ENCODE measurements at regions not wholly inside any gene's neighbourhood (a gene's known extent, or its start where the extent isn't known, plus 50 kb on each side); places are given as distances from the start of the nearest gene placed in this dataset.

DNA sequence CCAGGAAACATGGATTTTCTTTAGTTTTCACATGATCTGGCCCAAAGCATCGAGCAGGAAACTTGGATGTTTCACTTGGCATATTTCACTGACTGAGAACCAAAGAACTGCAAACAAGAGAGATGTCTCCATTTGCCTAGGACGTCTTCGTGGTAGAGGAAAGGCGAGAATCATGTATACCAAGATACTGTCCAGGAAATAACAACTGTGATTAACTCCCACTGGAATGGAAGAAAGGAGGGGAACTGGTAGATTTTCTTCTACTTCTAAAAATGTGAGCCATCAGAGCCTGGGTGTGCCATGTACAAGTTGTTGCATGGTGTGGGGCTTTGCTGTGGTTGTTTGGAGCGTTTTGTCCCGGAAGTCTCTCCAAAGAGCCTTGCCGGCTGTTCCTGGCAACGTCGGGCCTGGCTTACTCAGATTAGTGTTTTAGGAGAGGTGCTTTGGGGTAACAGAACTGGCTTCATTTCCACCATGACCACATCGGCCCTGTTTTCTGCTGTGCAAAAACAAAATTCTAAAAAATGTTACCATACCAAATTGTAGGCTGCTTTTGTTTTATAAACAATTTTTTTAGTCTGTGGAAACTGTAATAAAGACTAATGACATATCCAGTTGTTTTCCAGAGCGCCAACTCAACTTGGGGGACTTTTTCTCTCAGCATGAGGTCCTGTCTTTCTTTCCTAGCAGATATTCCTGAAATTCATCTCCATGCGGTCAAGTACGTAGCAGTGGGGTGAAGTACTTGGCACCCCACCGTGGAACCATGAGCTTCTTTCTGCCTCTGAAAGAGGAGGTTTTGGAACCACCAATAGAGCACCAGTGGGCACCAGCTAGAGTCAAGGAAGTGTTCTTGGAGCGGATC, 118.3 kb downstream of the TM2D1 start:
- Mint-ChIP-seq H3K27me3 (ENCODE audit: unreplicated experiment) (no peaks in the 10 kb centered on the region), H3K4me1 (ENCODE audit: unreplicated experiment) (no peaks in the 10 kb centered on the region), H3K9me3 (ENCODE audit: unreplicated experiment) (no peaks in the 10 kb centered on the region), H3K36me3 (ENCODE audit: low read depth, unreplicated experiment) (no peaks in the 10 kb centered on the region), H3K27ac (ENCODE audit: unreplicated experiment) (no peak overlapping the region), H3K4me3 (ENCODE audit: unreplicated experiment) (no peak overlapping the region)
- no peak for DNase-seq (ENCODE audit: low spot score)
- TF ChIP-seq, protein P1, sequence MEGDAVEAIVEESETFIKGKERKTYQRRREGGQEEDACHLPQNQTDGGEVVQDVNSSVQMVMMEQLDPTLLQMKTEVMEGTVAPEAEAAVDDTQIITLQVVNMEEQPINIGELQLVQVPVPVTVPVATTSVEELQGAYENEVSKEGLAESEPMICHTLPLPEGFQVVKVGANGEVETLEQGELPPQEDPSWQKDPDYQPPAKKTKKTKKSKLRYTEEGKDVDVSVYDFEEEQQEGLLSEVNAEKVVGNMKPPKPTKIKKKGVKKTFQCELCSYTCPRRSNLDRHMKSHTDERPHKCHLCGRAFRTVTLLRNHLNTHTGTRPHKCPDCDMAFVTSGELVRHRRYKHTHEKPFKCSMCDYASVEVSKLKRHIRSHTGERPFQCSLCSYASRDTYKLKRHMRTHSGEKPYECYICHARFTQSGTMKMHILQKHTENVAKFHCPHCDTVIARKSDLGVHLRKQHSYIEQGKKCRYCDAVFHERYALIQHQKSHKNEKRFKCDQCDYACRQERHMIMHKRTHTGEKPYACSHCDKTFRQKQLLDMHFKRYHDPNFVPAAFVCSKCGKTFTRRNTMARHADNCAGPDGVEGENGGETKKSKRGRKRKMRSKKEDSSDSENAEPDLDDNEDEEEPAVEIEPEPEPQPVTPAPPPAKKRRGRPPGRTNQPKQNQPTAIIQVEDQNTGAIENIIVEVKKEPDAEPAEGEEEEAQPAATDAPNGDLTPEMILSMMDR (IDR thresholded peaks at IDR 0.05; ENCODE audit: unreplicated experiment), result no peak

DNA sequence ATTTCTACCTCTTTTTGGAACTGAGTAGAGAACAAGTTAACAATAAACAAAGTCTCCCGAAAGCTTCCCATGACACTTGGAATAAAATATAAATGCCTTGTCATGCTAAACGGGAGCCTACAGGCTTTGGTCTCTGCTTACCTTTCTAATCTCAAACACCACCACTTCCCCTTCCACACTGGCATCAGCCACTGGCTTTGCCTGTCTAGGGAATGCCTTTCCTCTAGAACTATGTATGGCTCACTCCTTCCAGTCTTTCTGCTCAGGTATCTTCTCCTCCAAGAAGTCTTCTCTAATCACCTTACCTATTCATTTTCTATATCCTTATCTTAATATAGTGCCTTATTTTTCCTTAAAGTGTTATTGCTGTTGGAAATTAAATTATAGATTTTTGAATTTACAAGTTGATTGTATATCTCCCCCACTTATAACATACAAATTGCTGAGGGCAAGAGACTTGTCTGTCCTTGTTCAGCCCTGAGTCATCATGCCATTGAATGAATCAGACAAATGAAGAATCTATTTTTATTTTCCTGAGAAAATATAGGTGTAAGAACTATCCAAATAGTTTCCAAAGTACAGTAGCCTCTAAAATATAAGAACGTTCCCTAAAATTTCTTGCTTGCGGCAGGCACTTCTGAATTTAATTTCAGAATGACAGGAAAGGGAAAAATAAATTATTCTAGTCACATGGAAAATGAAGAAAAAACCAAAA, 119.2 kb downstream of the TM2D1 start:
- H3K9me3 Mint-ChIP-seq (ENCODE audit: unreplicated experiment), result no peaks in the 10 kb centered on the region
- no peaks in the 10 kb centered on the region for H3K36me3 Mint-ChIP-seq (ENCODE audit: low read depth, unreplicated experiment)
- no peaks in the 10 kb centered on the region for H3K4me1 Mint-ChIP-seq (ENCODE audit: unreplicated experiment)
- TF ChIP-seq, protein P1 (IDR thresholded peaks at IDR 0.05; ENCODE audit: unreplicated experiment), result no peak
- no peak for DNase-seq (ENCODE audit: low spot score)
- H3K27me3 Mint-ChIP-seq (ENCODE audit: unreplicated experiment), result no peaks in the 10 kb centered on the region
- H3K4me3 Mint-ChIP-seq (ENCODE audit: unreplicated experiment), result no peak overlapping the region
- no peak overlapping the region for H3K27ac Mint-ChIP-seq (ENCODE audit: unreplicated experiment)

DNA sequence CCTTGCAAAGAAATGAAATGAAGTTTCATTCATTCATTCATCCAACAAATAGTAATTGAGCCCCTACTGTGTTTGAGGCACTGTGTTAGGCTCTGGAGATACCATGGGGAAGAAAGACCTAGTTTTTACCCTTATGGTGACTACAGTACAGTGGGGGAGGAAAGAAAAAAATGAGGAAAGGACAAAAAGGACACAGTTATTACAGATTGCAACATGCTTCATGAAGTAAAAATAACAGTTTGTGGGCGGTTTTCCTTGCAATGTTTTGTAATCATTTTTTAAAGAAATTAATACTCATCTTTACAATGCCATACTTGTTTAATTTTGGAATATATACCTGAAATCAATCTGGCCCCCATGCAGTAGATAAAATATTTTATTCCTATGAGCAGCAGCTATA, 120.3 kb downstream of the TM2D1 start:
- no peaks in the 10 kb centered on the region for H3K27me3 Mint-ChIP-seq (ENCODE audit: unreplicated experiment)
- no peak overlapping the region for H3K27ac Mint-ChIP-seq (ENCODE audit: unreplicated experiment)
- TF ChIP-seq, protein P1 (IDR thresholded peaks at IDR 0.05; ENCODE audit: unreplicated experiment), result no peak
- no peak for DNase-seq (ENCODE audit: low spot score)
- H3K4me1 Mint-ChIP-seq (ENCODE audit: unreplicated experiment), result no peaks in the 10 kb centered on the region
- H3K9me3 Mint-ChIP-seq (ENCODE audit: unreplicated experiment), result no peaks in the 10 kb centered on the region
- H3K36me3 Mint-ChIP-seq (ENCODE audit: low read depth, unreplicated experiment), result no peaks in the 10 kb centered on the region
- no peak overlapping the region for H3K4me3 Mint-ChIP-seq (ENCODE audit: unreplicated experiment)

DNA sequence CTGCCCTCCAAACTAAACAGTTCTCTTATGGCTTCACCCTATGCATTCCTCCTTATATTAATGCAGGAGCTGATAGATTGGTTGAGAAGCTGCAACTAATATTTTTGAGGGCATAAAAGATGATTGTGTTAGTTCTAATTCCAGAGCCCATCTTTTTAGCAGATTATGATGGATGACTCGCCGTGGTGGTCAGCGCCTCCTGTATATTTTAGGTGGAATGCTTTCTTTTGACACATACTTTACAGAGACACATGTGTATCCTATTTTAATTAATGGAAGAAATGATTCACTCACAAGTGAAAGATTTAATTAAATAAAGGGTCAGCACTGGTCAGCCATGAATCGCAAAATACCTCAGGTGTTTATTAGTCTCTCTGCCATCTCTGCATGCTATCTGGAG, 120.7 kb downstream of the TM2D1 start:
- no peaks in the 10 kb centered on the region for H3K36me3 Mint-ChIP-seq (ENCODE audit: low read depth, unreplicated experiment)
- no peaks in the 10 kb centered on the region for H3K9me3 Mint-ChIP-seq (ENCODE audit: unreplicated experiment)
- TF ChIP-seq, protein P1 (IDR thresholded peaks at IDR 0.05; ENCODE audit: unreplicated experiment), result no peak
- H3K4me1 Mint-ChIP-seq (ENCODE audit: unreplicated experiment), result no peaks in the 10 kb centered on the region
- no peak for DNase-seq (ENCODE audit: low spot score)
- H3K4me3 Mint-ChIP-seq (ENCODE audit: unreplicated experiment), result no peak overlapping the region
- H3K27me3 Mint-ChIP-seq (ENCODE audit: unreplicated experiment), result no peaks in the 10 kb centered on the region
- no peak overlapping the region for H3K27ac Mint-ChIP-seq (ENCODE audit: unreplicated experiment)

DNA sequence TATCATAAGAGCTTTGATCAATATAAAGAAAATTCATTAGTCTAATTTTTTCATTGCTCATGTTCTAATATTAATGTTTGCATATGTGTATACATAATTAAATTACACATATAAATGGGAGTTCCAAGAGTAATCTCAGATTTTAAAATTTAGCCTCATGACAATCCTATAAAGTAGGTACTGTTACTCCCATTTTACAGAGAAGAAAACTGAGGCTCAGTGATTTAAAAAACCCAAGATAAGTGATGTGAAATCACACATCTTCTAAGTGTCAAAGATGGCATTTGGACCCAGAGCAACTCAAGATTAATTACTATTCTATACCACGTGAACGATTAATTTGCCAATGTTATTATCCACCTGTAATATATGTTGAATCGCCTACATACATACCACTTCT, 122.3 kb downstream of the TM2D1 start:
- no peaks in the 10 kb centered on the region for H3K4me1 Mint-ChIP-seq (ENCODE audit: unreplicated experiment)
- no peak overlapping the region for H3K4me3 Mint-ChIP-seq (ENCODE audit: unreplicated experiment)
- DNase-seq (ENCODE audit: low spot score), result no peak
- no peaks in the 10 kb centered on the region for H3K9me3 Mint-ChIP-seq (ENCODE audit: unreplicated experiment)
- no peaks in the 10 kb centered on the region for H3K36me3 Mint-ChIP-seq (ENCODE audit: low read depth, unreplicated experiment)
- TF ChIP-seq, protein P1 (IDR thresholded peaks at IDR 0.05; ENCODE audit: unreplicated experiment), result no peak
- no peaks in the 10 kb centered on the region for H3K27me3 Mint-ChIP-seq (ENCODE audit: unreplicated experiment)
- H3K27ac Mint-ChIP-seq (ENCODE audit: unreplicated experiment), result no peak overlapping the region

Data from endothelial cell (in vitro differentiated cells).